ENCODE measurements at regions not wholly inside any gene's neighbourhood (a gene's known extent, or its start where the extent isn't known, plus 50 kb on each side); places are given as distances from the start of the nearest gene placed in this dataset.

DNA sequence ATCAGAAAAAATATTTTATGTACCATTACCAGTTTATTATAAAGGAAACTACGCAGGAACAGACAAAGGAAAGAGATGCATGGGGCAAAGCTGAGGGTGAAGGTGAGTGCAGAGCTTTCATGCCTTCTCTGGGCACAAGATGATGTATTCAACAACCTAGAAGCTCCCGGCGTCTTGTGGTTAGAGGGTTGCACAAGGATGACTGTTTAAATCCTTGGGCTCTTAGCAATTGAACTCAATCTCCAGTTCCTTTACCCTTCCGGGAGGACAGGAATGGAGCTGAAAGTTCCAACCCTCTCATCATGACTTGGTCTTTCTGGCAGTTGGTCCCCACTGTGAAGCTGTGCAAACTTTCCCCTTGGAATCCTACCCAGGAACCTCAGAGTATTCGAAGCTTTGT, 542.0 kb downstream of the EPHA3 start:
- TF ChIP-seq CTCF (IDR thresholded peaks at IDR 0.05), result no peak
- no peak for TF ChIP-seq POLR2A (IDR thresholded peaks at IDR 0.05)
